ENCODE measurements at regions not wholly inside any gene's neighbourhood (a gene's known extent, or its start where the extent isn't known, plus 50 kb on each side); places are given as distances from the start of the nearest gene placed in this dataset.
A peak's percentile ranks its signal among the peaks of the same experiment; 100 is the strongest.
"Not testable (repeated sequence)": the region's sequence is repeated elsewhere in the genome, so short reads cannot be mapped to it uniquely, and the experiment has no call there.

DNA sequence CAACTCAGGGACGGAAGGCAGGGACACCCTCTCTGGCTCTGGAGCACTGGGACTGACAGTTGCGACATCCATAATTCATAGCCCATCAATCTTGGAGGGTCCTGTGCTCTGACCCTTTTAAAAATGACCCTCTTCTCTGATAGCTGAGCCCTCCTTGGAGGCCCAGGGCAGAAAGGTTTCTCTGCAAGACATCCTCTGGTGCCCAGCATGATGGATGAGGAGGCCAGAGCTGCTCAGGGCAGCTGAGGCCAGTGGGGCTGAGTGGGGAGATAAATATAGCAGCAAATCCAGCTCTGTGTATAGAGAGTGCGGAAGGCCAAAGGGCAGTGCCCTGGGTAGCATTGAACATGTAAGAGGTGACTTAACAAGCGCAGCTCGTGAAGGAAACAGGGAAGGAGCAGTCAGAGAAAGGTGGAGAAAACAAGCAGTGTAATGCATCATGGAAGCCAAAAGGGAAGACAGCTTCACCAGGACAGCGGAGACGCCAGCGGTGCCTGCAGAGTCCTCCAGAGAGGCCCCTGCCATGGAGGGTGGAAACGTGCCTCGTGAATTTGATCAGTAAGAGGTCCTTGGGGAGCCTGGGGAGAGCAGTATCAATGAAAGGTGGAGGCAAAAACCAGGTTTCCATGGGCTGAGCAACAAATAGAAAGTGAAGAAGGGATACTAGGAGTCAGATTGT, 50.4 kb upstream of the FMOD start:
- peak overlapping the region; percentile 14 for H3K27ac Mint-ChIP-seq
- no peaks in the 10 kb centered on the region for H3K9me3 Mint-ChIP-seq
- H3K4me3 Mint-ChIP-seq, result no peak overlapping the region
- H3K4me1 Mint-ChIP-seq, result no peaks in the 10 kb centered on the region
- H3K36me3 Mint-ChIP-seq, result no peaks in the 10 kb centered on the region
- peaks cover 20% of the 10 kb centered on the region for H3K27me3 Mint-ChIP-seq

DNA sequence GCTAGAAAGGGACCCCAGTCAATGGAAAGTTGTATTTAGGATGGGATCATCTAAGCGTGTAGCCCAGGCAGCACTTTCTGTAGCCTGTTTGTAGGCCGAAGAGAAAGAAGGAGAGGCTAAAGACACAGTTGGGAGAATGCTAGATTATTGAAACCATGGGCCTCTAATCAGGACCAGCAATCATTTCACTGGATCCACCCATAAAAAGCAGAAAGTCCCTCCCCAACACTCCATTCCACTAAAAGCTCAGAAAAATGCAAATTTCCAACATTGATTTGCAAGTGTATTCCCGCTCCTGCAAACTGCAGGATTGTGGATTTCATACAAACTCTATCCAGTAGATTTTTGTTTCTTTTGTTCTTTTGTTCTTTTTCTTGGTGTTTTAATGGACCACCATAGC, 51.2 kb upstream of the FMOD start:
- no peaks in the 10 kb centered on the region for H3K9me3 Mint-ChIP-seq

DNA sequence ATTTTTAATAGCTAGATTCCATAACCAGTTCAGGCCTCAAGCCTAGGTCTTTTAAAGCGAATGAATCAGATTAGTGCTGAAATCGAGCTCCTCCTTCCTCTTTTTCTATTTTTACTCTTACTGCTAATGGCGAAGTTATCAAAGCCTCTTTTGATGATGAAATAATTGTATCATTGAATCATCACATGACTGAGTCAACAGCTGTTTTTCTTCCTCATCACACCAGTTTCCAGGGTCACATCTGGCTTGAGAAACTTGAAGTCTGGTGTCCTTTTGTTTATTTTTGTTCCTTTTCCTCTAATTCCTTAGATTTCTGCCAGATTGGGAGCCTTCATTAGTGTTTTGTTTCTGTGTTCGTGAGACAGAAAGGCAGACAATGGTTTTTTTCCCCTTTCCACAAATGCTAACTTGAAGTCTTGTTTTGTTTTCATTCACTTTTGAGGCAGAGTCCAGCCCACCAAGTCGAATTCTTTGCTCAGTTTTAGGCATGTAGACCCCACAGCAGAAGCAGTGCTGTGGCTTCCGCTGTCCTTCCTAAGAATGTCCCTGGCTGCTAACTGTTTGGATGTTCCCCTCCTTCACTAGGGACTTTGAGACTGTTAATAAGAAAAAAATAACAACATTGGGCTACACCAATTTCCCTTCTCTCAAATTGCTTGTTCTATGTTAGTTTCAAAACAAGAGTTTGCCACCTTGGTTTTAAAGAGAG, 51.9 kb upstream of the FMOD start:
- no peak overlapping the region for H3K27ac Mint-ChIP-seq
- H3K4me1 Mint-ChIP-seq, result no peaks in the 10 kb centered on the region
- H3K36me3 Mint-ChIP-seq, result no peaks in the 10 kb centered on the region
- H3K27me3 Mint-ChIP-seq, result peaks cover 14% of the 10 kb centered on the region
- no peak overlapping the region for H3K4me3 Mint-ChIP-seq
- no peaks in the 10 kb centered on the region for H3K9me3 Mint-ChIP-seq

More for the DNA sequence above, 51.2 kb upstream of the FMOD start:
- Mint-ChIP-seq H3K4me3 (no peak overlapping the region), H3K27me3 (peaks cover 16% of the 10 kb centered on the region), H3K27ac (no peak overlapping the region), H3K4me1 (no peaks in the 10 kb centered on the region), H3K36me3 (no peaks in the 10 kb centered on the region)

DNA sequence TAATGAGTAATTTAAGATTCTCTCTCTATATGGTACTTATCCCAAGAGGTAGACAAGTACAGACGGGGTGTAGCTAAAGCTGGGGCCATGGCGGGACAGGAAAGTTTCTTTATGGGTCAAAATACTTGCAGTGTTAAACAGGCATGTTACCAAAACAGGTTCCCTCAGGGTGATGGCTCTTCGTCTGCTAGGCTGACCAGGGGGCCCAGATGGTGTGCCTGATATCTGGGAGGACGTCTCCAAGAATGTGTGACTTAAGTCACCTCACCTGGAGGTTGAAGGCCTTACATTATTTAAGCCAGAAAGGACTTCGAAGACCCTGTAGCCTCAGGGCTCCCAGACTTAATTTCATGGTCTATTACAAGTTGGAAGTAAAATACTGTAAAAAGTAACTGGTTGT, 52.7 kb upstream of the FMOD start:
- H3K4me3 Mint-ChIP-seq, result no peak overlapping the region
- H3K9me3 Mint-ChIP-seq, result no peaks in the 10 kb centered on the region
- H3K4me1 Mint-ChIP-seq, result no peaks in the 10 kb centered on the region
- peaks cover 12% of the 10 kb centered on the region for H3K27me3 Mint-ChIP-seq
- no peaks in the 10 kb centered on the region for H3K36me3 Mint-ChIP-seq
- H3K27ac Mint-ChIP-seq, result no peak overlapping the region

DNA sequence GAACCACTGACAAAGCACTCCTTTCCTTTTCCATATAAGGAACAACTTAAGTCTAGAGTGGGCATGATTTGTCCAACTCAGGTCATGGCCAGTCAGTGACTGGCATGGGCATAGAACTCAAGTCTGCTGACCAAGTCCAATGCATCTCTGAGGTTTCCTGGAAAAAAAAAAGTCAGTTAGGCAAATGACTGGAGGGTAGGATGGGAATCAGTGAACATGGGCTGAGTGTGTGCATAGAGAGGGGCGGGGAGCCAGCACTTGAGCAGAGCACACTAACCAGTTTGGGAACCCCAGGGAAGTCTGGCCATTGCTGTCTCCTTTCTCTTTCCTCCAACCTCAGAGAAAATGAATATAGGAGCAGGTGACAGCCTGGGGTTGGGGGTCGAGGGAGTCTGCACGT, 53.6 kb upstream of the FMOD start:
- no peaks in the 10 kb centered on the region for H3K9me3 Mint-ChIP-seq
- no peaks in the 10 kb centered on the region for H3K4me1 Mint-ChIP-seq
- peaks cover 12% of the 10 kb centered on the region for H3K27me3 Mint-ChIP-seq
- H3K27ac Mint-ChIP-seq, result no peak overlapping the region
- no peaks in the 10 kb centered on the region for H3K36me3 Mint-ChIP-seq
- no peak overlapping the region for H3K4me3 Mint-ChIP-seq

DNA sequence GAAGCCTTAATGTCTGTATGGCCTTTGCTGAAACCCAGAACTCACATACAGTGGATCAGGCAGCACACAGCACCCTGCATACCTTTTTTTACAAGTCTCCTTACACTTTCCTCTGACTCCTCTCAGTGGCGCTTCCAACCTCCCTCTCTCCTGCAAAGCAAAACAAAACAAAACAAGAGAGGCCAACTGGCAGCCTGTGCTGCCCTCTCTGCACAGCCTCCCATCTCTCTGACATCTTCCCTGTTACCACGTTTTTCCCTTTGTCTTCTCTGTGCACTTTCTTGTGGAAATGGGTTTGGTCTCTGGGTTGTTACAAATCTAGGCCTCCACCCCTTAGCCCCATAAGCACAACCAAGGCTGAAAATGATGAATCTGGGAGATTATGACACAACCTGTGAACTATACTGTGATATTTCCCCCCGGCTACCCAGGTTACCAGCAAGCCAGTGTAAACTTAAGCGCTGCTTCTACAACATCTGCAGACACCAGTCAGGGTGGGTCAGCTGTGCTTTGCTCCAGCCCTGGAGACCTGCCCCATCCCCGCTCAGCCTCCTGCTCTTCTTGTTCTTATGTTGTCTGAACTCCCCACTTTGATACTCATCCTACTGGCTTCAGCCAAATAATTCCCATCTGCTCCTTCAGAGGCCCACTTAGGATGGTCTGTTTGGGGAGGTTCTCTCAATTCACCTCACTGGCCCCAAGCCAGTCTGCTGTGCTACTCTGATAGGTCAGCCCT, 54.9 kb upstream of the FMOD start:
- H3K27ac Mint-ChIP-seq, result no peak overlapping the region
- H3K4me1 Mint-ChIP-seq, result no peaks in the 10 kb centered on the region
- no peaks in the 10 kb centered on the region for H3K9me3 Mint-ChIP-seq
- no peak overlapping the region for H3K4me3 Mint-ChIP-seq
- H3K36me3 Mint-ChIP-seq, result no peaks in the 10 kb centered on the region
- H3K27me3 Mint-ChIP-seq, result peaks cover 17% of the 10 kb centered on the region

DNA sequence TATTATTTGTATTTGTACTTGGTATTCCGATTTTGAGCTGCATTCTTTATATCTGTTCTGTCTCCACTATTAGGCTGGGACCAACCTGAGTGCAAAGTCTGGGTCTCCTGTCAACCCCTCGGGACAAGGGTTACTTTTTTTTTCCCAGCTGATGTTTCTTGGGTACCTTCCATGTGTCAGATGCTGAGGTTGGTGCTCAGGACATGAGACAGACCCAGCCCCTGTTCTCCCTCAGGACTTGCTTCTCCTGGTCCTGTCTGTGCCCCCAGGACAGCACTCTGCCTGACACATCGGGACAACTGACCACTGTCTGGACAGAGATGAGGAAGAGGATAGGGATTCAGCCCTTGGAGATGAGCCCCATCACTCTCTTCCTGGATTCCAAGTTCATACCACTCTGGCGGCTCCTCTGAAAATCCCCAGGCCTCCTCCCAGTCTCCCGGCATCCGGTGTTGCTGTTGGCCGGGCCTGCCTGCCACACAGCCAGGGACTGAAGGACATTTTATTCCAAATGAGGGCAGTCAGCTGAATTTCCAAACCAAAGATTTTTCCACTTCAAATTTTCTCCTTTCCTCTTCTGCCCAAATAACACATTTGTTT, 55.6 kb upstream of the FMOD start:
- H3K36me3 Mint-ChIP-seq, result no peaks in the 10 kb centered on the region
- no peak overlapping the region for H3K27ac Mint-ChIP-seq
- H3K27me3 Mint-ChIP-seq, result peaks cover 17% of the 10 kb centered on the region
- H3K4me3 Mint-ChIP-seq, result no peak overlapping the region
- H3K4me1 Mint-ChIP-seq, result no peaks in the 10 kb centered on the region
- H3K9me3 Mint-ChIP-seq, result no peaks in the 10 kb centered on the region

DNA sequence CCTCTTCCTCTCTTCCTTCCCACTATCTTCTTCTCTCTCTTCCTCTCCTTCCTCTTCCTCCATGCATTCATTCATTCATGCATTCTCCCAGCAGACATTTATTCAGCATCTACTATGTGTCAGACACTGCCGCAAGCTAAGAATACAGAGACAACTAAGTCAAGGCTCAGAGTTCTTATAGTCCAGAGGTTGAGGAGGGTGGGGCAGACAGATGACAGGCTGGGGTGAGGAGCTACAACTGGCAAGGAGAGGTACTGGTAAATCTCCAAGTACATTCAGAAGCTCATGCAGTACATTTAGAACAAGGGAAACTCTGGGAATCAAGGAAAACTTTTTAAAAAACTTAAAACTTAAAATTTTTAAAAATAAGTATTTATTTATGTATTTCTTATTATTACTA, 56.4 kb upstream of the FMOD start:
- Mint-ChIP-seq H3K36me3 (no peaks in the 10 kb centered on the region), H3K4me3 (no peak overlapping the region), H3K4me1 (no peaks in the 10 kb centered on the region), H3K27ac (no peak overlapping the region), H3K27me3 (peaks cover 17% of the 10 kb centered on the region), H3K9me3 (no peaks in the 10 kb centered on the region)

DNA sequence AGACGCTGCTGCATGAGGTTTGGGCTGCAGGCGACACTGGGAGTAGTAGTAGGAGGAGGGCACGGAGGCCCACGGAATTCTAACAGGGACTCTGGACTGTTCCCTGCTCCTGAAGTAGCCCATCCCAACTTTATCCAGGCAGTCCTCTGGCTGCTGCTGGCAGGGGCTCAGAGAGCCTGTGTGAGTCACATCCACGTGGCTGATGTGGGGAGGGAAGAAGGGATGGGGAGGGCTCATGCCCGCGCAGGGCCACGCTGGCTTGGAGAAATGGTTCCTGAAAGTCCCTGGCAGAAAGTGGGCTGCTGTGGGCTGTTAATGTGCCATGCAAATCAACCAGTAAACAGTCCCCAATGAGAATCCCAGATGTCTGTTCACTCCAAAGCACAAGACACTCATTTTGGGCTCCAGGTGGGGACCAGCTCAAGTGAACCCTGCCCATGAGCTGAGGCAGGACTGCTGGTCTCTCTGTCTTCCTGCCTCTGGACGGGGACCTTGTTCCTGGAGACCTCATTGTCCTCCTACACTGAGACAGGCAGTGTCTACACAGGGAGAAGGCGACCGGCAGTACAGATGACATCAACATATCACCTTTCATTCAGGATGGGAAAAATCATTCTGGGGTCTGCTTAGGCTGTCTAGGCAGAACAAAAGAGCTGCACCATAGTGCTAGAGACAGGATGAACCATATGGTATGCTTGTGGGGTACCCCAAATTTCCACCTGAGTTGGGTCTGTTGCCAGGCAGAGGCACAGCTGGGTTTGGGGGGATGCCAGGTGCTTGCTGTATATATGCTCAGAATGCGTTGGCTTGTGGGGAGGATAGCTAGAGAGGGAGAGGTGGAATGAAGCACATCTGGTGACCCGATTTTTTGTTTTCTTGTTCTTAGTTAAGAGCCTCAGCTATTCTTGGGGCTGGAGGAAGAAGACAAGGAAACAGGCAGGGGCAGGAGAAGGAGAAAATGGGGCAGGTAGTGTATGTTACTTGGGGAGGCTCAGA, 57.9 kb upstream of the FMOD start:
- H3K9me3 Mint-ChIP-seq, result no peaks in the 10 kb centered on the region
- H3K4me3 Mint-ChIP-seq, result no peak overlapping the region
- H3K27ac Mint-ChIP-seq, result peak overlapping the region; percentile 9
- H3K27me3 Mint-ChIP-seq, result peaks cover 19% of the 10 kb centered on the region
- no peaks in the 10 kb centered on the region for H3K4me1 Mint-ChIP-seq
- no peaks in the 10 kb centered on the region for H3K36me3 Mint-ChIP-seq

DNA sequence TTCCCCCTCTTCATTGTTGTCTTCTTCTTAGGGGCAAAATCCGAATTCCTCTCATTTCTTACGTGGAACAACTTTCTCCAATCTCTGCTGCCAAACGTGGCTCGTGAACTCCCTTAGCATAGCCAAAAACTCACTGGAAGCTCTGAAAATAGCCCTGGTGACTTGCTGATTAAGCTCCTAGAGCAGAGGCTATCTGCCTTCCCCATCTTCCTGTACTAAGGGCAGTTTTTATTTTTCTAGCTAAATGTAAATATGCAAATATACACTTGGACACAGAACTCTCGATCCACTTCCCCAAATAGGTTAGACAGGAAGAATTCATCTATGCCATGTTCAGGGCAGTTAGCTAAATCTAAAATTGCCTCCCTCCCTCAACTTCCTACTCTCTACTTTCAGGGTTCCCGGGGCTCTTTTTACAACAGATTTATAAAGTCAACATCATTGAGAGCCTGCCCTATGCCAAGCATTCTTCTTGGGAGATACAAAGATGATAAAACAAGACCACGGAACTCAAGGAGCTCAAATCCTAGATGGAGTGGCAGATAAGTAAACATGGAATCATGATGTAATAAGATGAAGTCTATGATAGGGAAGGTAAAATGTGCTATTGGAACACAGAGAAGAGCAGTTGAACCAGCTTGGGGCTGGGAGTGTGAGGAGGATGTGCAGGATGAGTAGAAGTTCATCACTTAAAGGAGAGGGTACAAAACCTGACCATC, 59.4 kb upstream of the FMOD start:
- Mint-ChIP-seq H3K4me1 (no peaks in the 10 kb centered on the region), H3K36me3 (no peaks in the 10 kb centered on the region), H3K27me3 (peaks cover 17% of the 10 kb centered on the region), H3K27ac (no peak overlapping the region), H3K4me3 (no peak overlapping the region), H3K9me3 (peaks cover 4% of the 10 kb centered on the region)

DNA sequence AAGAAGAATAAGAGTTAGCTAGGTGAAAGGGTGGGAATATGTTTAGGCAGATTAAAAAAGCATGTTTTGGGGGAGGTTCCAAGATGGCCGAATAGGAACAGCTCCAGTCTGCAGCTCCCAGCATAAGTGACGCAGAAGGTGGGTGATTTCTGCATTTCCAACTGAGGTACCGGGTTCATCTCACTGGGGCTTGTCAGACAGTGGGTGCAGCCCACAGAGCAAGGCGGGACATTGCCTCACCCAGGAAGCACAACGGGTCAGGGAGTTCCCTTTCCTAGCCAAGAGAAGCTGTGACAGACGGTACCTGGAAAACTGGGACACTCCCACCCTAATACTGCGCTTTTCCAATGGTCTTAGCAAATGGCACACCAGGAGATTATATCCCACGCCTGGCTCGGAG, 60.5 kb upstream of the FMOD start:
- not testable (repeated sequence) for H3K27ac Mint-ChIP-seq, H3K36me3 Mint-ChIP-seq, H3K4me3 Mint-ChIP-seq, H3K9me3 Mint-ChIP-seq, H3K4me1 Mint-ChIP-seq
- H3K27me3 Mint-ChIP-seq, result peaks cover 18% of the 10 kb centered on the region

DNA sequence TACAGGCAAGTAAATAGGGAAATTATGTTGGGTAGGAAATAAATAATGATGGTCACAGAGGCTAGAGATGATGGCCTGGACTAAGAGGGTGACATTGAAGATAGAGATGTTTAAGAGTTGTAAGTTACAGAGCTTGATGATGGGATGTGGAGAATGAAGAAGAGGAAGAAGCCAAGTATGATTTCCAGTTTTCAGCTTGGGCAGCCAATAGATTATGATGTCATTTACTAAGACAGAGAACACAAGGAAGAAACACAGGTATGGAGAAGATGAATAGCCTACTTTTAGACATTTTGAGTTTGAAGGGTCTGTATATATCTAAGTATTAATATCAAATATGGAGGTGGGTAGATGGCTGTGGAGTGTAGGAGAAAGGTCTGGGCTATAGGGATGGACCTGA, 56.0 kb upstream of the PRELP start:
- Mint-ChIP-seq H3K36me3 (no peaks in the 10 kb centered on the region), H3K4me1 (no peaks in the 10 kb centered on the region), H3K27me3 (peaks cover 2% of the 10 kb centered on the region), H3K27ac (no peak overlapping the region), H3K9me3 (peaks cover 4% of the 10 kb centered on the region), H3K4me3 (no peak overlapping the region)

DNA sequence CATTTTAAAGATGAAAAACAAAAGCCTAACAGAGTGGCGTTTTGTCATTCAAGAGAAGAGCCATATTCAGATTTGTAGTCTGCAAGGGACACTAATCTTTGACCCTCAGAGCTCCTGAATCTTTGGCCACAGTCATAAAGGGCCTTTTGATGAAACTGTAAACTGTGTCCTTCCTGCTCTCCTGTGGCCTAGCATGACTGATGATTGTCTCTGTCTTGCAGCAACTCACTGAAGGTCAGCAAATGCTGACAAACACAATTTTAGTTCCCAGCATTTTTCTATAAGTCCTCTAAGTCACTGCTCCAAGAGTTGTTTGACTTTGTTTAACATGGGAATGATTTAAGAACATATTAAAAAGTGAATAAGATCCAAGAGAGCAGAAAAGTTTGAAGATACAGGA, 55.3 kb upstream of the PRELP start:
- Mint-ChIP-seq H3K36me3 (no peaks in the 10 kb centered on the region), H3K27ac (no peak overlapping the region), H3K4me3 (no peak overlapping the region), H3K4me1 (no peaks in the 10 kb centered on the region), H3K9me3 (no peaks in the 10 kb centered on the region), H3K27me3 (peaks cover 2% of the 10 kb centered on the region)

DNA sequence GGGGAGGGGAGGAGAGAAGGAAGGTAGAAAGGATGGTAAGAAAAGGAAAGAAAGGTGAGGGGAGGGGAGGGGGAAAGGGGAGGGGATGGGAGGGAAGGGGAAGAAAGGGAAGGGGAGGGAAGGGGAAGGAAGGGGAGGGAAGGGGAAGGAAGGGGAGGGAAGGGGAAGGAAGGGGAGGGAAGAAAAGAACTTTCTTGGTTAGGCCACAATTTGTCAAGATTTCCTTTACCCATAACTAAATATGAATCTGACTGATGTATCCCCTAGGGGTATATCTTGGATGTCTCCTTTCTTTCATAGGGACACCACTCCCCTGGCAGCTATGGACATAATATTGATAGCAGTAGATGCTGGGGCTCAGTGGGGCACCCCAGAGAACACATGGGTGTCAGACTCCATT, 54.4 kb upstream of the PRELP start:
- Mint-ChIP-seq H3K4me3 (no peak overlapping the region), H3K36me3 (no peaks in the 10 kb centered on the region), H3K4me1 (no peaks in the 10 kb centered on the region), H3K9me3 (no peaks in the 10 kb centered on the region), H3K27me3 (peaks cover 2% of the 10 kb centered on the region), H3K27ac (no peak overlapping the region)

Data from activated naive CD4-positive, alpha-beta T cell treated with anti-CD3 and anti-CD28 coated beads, Interleukin-2, amount 50 U/mL, for 24 hours (primary cell).